ENCODE measurements at regions not wholly inside any gene's neighbourhood (a gene's known extent, or its start where the extent isn't known, plus 50 kb on each side); places are given as distances from the start of the nearest gene placed in this dataset.

DNA sequence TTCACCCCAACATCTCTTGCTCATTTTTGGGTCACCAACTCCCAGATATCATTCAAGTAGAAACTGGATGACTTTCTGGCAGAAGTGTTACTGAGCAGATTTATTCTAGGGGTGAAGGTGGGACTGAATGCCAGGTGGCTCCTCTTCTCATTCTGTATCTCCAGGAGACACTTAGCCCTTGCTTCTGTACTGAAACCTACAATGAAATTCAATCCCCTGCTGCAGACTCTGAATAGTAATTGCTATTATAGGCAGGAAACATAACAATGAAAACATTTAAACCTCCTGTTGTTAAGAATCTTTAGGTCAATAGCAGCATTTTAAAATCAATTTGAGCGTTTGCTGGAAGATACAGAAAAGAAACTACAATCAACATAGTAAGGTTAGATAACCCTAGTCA, 879.4 kb upstream of the TENM4 start:
- TF ChIP-seq, protein P1, sequence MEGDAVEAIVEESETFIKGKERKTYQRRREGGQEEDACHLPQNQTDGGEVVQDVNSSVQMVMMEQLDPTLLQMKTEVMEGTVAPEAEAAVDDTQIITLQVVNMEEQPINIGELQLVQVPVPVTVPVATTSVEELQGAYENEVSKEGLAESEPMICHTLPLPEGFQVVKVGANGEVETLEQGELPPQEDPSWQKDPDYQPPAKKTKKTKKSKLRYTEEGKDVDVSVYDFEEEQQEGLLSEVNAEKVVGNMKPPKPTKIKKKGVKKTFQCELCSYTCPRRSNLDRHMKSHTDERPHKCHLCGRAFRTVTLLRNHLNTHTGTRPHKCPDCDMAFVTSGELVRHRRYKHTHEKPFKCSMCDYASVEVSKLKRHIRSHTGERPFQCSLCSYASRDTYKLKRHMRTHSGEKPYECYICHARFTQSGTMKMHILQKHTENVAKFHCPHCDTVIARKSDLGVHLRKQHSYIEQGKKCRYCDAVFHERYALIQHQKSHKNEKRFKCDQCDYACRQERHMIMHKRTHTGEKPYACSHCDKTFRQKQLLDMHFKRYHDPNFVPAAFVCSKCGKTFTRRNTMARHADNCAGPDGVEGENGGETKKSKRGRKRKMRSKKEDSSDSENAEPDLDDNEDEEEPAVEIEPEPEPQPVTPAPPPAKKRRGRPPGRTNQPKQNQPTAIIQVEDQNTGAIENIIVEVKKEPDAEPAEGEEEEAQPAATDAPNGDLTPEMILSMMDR (IDR thresholded peaks at IDR 0.05): no peak
- no peak for TF ChIP-seq ZFX (IDR thresholded peaks at IDR 0.05; ENCODE audit: borderline replicate concordance)
